Right kidney (tissue), 1 donor: ENCODE measurements at regions not wholly inside any gene's neighbourhood (a gene's known extent, or its start where the extent isn't known, plus 50 kb on each side); places are given as distances from the start of the nearest gene placed in this dataset.

ENCODE experiments used
- DNase-seq: peaks from one replicate; pipeline ENCODE4 v3.0.0-alpha.2; 2016

DNA sequence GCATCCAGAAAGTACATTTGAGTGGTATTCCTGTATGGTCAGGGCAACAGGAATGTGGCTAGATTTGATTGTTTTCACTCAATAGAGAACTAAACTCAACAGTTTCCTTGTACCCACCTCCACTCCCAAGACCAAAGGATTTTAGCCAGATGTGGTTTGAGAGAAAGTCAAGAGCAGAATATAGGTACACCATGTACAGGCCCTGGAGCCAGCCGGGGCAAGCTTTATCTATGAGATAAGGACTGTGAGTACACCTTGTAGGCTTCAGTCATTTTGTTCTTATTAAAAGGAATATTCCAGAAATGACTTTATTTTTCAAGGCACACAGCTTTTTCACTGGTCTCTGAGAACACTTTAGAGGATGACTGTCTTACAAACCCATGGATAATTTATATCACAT is 192.4 kb upstream of the JUN start:
- no peak for DNase-seq

DNA sequence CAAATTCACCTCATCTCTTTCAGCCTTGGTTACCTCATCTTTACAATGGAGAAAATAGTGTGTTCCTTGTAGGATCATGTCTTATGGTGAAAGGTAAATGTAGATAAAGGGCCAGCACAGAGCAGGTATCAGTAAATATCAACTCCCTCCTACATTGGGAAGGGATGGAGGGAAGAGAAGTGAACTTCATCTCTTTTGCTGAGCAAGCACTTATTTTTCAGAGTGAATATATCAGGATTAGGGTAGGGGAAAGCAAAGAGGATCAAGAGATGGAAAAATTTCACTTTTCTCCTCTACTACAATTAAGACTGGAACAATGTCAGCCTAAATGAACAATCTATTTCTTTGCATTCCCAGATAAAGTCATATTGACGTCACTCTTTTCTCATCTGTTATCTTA is 193.8 kb upstream of the JUN start:
- DNase-seq, result no peak

- no peak for DNase-seq
Measured at GRCh38 chr1:58978096-58978495, 194.2 kb upstream of the JUN start.

DNA sequence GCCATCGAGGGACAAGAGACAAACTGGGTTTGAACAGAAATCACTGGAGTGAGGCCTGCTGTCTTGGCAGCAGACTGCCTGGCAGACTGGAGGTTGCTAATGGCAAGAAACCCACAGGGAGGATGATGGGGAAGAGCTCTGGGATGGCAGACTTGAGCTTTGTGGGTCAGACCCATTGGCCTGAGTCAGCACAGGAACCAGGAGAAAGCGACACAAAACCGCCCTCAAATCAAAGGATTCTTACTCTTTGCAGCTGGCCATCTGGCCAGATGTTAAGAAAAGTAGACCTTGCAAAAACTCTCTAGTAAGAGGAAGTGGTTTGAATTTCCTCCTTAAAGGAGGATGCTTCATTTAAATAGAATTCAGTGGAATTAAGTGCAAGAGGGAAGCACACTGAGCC is 195.2 kb upstream of the JUN start:
- no peak for DNase-seq

DNA sequence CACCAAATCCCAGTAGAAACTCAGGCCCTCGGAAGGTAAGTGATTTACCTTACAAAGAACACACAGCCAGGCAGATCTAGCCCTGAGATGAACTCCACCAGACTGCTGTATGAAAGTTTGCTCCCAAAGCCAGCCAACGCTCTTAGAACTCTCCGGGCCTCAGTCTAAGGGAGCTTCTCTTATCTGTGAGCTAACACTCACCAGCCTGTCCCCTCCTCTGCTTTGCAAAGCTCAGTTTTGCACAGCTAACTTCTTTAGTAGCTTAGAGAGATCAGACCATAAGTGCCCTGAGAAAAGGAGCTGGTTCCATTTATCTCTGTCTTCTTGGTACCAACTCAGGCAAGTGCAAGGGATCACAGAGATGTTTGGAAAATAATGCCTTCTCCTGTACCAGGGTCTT is 195.8 kb upstream of the JUN start:
- no peak for DNase-seq

DNA sequence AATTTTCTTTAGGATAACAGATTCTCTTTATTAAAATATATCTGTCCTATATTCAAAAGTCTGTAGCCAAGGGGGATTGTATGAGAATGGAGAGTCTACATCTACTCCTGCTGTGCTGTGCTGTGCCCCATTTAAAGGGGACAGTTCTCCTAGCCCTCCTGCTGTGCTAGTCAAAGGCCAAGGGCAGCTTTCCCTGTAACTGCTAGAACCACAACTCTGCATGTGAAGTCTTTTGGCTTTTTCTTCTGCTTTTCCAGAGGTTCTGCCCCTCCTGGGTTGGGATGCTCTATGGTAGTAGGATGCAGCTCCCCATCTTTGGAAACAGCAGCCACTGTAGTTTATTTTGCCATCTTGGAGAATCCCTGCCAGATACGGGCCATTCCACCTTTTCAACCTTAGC is 197.5 kb upstream of the JUN start:
- DNase-seq, result no peak

DNA sequence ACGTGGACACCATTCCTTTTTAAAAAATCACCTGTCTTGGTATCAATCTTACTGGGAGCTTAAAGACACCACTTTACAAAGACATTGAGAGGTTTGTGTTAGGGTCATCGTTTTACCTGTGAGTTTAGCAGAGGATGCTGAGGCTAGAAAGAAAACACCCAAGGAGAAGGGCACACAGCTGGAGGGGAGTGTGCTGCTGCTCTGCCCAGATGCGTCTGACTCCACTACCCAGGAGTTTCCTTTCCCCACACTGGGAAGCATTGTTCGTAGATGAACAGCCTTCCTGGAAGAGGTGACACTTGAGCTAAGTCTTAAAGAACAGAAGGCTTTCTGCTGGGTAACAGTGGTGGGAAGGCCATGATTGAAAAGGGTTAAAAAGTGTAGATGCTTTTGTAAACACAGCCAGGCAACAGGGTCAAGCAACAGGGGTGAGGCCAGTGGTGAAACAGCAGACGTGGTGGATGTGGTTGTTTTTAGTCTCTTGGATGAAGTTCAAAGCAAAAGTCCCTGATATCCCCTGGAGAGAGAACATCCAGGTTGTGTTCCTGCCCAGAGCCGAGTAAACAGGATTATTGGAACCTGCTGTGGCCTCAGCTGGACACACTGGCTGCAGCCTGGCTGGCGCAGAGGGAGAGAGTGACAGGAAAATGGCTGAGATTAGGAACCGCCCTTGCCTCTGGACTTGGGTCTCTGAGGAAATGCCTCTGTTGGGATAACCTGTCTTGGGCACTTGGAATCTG is 198.6 kb upstream of the JUN start:
- DNase-seq, result no peak

GRCh38 chr1:58983162-58983561 is 199.3 kb upstream of the JUN start:
- DNase-seq, result no peak

- DNase-seq, result no peak
Measured at GRCh38 chr1:58983633-58984245, 199.9 kb upstream of the JUN start.

GRCh38 chr1:58986996-58987767 is 203.3 kb upstream of the JUN start:
- DNase-seq, result no peak

- DNase-seq, result no peak
Measured at GRCh38 chr1:58988752-58989151, 204.9 kb upstream of the JUN start.

DNA sequence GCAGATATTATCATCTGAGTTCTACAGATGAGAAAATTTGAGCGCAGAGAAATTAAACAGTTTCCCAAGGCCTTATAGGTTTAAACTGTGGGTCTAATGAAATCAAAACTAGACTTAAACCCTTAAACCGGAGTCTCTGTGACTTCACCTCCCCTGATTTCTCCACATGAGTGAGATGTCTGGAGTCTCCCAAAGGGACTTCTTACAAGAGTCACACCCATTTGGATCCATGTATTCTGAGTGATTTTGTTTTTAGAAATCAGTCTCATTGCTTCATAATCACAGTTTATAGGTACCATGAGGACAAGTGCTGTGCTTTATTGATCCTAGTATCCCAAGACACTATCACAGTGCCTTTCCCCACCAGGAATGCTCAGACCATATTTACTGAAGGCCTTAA is 206.0 kb upstream of the JUN start:
- DNase-seq, result no peak

DNA sequence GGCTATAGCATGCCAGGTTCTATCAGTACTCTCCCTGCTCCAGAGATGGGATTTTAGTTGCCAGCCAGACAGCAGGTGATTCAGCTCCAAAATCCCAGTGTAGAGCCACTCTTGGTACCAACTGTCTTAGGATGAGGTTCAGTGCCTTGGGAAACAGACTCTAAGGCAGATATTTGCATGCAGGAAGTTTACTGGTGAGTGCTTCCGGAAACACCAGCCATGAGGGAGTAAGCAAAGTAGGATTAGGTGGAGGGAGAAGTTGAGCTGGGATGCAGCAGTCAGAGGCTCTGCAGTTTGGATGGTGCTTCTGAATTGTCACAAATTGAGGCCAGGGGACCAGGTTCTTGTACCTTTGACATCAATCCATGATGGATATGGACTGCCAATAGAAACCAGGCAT is 207.5 kb upstream of the JUN start:
- DNase-seq, result no peak

DNA sequence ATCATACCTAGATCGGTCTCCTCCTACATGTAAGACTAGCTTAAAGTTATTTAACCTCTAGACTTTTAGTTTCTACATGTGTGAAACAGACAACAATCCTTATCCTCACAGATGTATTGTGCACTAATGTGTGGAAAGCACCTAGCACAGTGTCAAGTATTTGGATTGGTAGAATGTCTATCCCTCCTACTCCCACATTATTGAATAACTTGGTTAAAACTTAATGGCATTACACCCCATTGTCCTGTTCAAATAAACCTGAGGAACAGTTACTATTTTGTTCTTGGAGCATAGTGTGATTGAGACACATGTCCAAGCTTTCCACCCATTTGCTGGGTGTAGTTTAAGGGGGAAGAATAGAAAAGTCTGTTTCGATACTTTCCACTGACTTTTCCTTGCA is 208.8 kb upstream of the JUN start:
- DNase-seq, result no peak

- no peak for DNase-seq
Measured at GRCh38 chr1:58993403-58993802, 209.6 kb upstream of the JUN start.

DNA sequence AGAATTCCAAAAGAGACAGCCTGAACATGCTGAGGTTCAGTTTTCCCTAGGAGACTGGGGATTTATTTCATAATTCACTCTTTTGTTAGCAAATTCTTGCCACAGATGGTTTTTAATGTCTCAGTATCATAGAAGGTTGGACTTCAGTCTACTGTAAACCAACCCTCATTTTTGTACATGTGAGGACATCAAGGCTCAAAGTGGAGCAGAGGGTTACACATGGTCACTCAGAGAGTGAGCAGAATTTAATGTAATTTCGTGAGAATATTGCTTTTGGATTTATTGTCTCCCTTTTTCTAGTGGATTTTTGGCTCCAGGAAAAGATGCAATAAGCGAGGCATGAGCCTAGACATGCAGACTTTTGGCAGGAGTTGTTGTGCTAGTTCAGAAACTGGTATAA is 210.8 kb upstream of the JUN start:
- DNase-seq, result no peak

DNA sequence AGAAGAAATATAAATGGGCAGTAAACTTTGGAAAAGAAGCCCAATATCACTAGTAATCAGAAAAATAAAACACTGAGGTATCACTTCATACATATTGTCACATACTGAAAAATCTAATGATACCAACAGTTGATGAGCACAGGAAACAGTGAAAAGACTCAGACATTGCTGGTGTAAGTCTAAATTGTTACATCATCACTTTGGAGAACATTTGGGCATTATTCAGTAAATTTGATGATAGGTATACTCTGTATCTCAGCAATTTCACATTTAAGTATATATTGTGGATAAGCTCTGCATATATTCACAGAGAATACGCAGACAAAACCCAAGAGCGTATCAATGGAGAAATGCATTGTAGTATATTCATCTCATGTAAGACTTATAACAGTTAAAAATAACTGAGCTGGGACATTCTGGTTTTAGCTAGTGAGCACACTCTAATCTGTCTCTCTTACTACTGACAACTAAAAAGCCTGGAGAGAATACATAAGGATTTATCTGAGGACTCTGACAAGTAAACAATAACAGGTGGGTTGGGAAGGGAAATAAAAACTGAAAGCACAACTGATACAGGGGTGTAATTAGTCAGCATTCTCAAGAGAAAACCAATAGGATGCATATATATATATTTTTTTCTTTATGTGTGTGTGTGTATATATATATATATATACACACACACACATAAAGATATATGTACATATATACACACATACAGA is 212.7 kb upstream of the JUN start:
- DNase-seq, result no peak

DNA sequence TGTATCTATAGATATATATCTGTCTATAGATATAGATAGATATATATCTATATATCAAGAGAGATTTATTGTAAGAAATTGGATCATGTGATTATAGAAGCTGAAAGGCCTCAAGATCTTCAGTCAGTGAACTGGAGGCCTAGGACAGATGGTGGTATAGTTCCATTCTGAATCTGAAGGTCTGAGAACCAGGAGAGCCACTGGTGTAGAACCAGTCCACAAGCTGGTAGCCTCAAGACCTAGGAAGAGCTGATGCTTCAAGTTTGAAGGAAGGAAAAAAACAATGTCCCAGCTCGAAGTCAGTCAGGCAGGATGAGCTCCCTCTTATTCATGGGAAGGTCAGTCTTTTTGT is 213.2 kb upstream of the JUN start:
- no peak for DNase-seq

DNA sequence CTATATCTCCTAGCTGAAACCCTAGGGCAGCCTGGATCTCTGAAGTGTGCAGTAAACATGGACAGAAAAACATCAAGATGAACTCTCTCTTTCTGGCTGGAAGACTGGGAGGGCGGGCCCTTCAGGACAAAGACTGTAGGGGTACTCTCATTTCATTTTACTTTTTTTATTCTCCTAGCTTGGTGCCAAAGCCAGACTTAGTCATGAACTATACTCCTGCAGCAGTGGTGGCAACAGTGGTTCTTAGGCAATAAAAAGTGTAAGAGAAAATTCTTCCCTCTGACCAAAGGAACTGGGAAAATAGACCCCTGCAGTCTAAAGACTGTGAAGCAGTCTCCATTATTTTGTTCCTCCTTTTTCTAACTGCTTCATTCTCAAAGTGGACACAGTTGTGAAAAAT is 213.8 kb upstream of the JUN start:
- no peak for DNase-seq

DNA sequence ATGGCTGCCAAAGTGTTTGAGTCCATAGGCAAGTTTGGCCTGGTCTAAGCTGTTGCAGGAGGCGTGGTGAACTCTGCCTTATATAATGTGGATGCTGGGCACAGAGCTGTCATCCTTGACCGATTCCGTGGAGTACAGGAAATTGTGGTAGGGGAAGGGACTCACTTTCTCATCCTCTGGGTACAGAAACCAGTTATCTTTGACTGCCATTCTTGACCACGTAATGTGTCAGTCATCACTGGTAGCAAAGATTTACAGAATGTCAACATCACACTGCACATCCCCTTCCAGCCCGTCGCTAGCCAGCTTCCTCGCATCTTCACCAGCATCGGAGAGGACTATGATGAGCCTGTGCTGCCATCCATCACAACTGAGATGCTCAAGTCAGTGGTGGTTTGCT is 215.8 kb upstream of the JUN start:
- DNase-seq, result no peak

- DNase-seq, result no peak
Measured at GRCh38 chr1:59004755-59005154, 220.9 kb upstream of the JUN start.

DNA sequence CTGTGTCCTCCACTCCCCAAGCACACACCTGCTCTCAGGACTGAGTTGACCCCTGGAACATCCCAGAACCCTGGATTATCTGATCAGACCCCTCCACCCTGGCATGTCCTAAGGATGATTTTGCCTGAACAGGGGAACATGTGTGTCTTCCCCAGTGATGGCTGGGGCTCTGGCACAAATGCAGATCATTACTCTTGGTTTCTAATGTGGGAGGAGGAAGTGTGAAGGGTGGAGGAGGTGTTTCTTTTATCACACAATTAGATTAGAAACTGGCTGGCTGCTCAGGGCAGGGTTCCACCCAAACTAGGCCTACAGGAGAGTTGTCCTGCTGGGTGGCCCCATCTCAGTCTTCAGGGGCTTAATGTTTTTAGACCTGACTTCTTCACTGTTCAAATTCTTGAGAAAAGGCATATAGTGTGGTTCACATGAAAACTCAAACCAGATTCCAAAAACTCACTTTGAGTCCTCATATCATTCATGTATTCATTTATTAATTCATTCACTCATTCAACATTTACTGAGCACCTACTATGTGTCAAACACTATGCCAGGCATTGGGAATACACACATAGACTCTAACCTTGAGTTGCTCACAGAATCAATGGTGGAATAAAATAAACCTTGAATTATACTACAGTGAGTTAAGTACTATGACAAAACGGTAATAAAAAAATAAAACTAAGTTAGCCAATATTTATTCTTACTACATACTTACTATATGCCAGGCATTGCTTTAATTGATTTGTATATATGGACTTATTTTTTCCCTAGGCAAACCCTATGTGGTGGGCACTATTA is 221.8 kb upstream of the JUN start:
- DNase-seq, result no peak
